DMS153 treated with DMSO at 0.1 percent for 48 hours (cell line): ENCODE measurements at regions not wholly inside any gene's neighbourhood (a gene's known extent, or its start where the extent isn't known, plus 50 kb on each side); places are given as distances from the start of the nearest gene placed in this dataset.
"Not testable (repeated sequence)": the region's sequence is repeated elsewhere in the genome, so short reads cannot be mapped to it uniquely, and the experiment has no call there.

ENCODE experiments used
- DNase-seq: peaks from one replicate; lab custom pipeline; 2025; ENCODE audit not compliant: unreplicated experiment; lab: John Stamatoyannopoulos, UW

DNA sequence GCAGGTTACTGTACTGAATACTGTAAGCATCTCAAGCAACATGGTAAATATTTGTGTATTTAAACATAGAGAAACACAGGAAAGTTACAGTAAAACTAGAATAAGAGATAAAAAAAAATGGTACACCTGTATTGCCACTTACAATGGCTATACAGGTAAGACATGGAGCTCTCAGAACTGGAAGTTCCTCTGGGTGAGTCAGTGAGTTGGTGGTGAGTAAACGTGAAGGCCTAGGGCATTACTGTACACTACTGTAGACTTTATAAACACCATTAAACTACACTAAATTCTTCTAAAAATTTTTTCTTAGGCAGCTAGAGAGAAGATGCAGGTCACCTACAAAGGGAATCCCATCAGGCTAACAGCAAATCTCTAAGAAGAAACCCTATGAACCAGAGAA is 872.9 kb downstream of the TAF11L14 start:
- DNase-seq: no peak

DNA sequence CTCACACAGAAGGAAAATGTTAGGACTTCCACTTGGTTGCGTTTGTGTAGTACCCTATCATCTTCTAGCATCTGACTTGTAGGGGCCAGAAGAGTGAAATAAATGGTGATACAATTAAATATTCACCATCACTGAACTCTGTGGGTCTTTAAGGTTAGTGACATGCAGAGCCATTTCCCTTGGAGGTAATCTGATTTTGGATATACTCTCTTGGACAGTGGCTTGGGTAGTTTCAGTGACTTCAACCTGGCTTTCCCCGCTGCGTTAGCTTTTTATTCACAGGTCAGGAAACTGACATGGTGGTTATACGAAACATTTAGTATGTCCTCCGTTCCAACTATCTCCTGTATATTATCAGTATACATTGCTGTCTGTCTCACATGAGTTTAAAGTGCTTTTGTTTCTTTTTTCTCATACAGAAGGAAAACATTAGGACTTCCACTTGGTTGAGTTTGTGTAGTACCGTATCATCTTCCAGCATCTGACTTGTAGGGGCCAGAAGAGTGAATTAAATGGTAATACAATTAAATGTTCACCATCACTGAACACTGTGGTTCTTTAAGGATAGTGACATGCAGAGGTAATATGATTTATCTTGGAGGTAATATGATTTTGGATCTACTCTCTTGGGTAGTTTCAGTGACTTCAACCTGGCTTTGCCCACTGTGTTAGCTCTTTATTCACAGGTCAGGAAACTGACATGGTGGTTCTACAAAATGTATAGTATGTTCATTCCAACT is 883.6 kb downstream of the TAF11L14 start:
- no peak for DNase-seq

DNA sequence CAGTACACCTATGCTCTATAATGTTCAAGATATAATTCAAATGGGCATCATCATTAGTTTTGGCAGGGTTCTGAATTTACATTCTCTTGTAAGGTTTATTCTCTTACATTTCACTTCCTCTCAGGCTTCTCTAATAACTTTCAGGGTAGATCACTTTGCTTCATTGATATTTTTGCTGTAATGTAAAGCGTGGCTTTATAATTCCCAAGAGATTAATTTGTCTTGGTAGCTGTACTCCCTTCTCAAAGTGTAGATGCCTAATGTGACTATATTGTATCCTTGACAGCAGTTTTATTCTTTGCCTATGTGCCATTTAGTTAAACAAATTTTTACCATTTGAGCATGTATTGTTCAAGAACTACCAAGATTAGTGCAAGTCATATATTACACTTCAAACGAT is 889.1 kb downstream of the TAF11L14 start:
- no peak for DNase-seq

DNA sequence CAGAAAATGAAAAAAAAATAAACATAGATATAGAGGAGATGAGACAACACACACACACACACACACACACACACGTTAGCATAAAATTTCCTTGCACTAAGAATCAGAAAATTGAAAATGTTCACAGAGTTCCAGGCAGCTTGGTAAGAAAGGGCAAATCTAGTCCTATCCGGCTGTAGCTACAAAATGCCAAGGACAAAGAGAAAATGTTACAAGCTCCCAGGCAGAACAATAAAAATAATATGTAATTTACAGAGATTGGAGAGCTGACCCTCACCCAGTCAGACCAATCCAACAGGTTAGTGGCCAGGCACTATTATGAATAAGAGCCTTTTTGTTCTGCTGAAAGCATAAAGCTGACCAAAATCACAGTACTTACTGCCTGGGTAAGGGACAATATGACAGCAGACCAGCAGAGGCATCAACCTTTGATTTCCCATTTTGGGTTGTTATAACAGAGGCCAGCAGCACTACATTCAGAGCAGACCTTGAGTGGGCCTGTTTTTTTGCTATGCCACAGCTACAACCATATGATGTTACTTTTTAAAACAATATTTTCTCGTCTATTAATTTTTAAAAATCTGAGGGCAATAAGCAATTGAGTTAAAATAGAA is 892.6 kb downstream of the TAF11L14 start:
- no peak for DNase-seq

- no peak for DNase-seq
These were observed 898.9 kb downstream of the TAF11L14 start for GRCh38 chr5:18533137-18533536.

- no peak for DNase-seq
These were observed 899.9 kb downstream of the TAF11L14 start for GRCh38 chr5:18534119-18534518.

DNA sequence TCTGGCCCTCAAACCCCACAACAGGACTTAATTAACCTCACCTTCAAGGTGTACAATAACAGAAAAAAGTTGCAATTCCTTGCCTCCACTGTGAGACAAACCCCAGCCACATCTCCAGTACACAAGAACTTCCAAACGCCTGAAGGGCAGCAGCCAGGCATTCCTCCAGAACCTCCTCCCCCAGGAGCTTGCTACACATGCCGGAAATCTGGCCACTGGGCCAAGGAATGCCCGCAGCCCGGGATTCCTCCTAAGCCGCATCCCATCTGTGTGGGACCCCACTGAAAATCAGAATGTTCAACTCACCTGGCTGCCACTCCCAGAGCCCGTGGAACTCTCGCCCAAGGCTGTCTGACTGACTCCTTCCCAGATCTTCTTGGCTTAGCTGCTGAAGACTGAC is 901.5 kb downstream of the TAF11L14 start:
- DNase-seq: not testable (repeated sequence)

DNA sequence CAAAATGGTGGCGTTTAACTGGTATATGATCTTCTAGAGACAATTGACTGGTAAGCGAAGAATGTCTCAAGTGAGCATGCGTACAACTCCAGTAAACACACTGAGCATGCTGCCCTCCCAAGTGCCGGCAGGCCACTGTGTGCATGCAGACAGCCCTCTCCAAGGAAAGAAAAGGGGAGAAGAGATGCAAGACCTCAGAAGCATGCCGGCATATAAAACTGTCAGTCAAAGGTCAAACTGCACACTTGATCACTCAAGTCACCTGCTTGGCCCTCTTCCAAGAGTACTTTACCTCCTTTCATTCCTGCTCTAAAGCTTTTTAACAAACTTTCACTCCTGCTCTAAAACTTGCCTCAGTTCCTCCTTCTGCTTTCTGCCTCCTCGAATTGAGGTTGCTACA is 910.2 kb downstream of the TAF11L14 start:
- no peak for DNase-seq

GRCh38 chr5:18546591-18546990 is 912.3 kb downstream of the TAF11L14 start:
- no peak for DNase-seq

DNA sequence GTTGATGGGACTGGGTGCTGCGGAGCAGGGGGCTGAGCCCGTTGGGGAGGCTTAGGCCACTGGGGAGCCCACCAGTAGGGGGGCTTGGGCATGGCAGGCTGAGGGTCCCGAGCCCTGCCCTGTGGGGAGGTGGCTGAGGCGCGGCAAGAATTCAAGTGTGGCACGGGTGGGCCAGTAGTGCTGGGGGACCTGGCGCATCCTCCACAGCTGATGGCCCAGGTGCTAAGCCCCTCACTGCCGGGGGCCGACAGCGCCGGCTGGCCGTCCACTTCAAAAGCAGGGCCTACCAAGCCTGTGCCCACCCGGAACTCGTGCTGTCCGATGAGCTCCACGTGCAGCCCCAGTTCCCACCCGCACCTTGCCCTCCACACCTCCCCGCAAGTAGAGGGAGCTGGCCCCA is 917.5 kb downstream of the TAF11L14 start:
- DNase-seq: no peak

GRCh38 chr5:18553269-18553668 is 919.0 kb downstream of the TAF11L14 start:
- no peak for DNase-seq

DNA sequence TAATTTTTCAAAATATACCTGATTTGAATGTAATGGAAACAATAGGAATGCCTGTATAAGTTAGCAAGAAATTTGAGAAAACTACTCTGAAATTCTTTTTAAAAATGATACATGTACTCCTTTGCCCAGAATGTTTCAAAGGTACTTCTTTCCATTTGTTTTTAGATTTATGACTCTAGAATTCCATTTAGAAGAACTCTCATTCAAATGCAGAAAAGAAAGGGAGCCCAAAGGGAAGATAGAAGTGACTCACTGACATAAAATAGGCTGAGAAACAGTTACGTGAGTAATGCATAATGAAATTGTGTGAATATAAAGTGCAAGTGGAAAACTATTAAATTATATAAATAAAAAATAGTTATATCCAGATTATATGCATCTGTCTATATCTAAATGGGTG is 926.3 kb downstream of the TAF11L14 start:
- DNase-seq: no peak

DNA sequence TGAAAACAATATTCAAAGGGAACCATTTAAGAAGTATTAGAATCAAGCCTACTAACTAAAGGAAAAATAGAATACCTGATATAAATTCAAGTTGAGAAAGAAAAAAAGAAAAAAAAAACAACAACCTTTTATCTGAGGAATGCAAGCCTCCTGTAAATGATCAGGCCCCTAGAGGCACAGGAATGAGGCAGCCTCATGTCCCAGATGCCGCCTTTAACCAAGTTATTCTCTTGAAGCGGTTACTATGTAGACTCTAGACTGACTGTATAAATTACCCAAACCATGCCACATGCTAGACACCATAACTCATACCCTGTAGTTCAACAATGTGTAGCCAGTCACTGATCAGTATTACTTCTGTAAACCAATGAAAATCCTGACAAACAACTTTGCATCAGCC is 929.6 kb downstream of the TAF11L14 start:
- no peak for DNase-seq

DNA sequence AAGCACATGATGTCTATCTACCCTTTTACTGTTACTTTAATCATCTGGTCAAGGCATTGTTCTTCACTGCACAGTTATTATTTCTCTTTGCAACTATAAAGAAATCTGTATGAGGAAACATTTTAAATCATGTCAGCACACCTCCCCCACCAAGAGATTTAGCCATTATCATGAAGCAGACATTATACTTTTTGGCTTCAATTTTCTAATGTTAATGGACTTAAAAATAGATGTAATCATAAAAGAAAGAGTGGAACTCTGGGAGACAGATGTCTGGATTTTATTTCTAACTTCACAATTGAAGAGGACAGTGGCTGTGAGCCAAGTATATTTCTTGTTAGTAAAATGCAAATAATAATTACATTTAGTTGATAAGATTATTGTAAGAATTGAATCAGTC is 932.4 kb downstream of the TAF11L14 start:
- DNase-seq: no peak

DNA sequence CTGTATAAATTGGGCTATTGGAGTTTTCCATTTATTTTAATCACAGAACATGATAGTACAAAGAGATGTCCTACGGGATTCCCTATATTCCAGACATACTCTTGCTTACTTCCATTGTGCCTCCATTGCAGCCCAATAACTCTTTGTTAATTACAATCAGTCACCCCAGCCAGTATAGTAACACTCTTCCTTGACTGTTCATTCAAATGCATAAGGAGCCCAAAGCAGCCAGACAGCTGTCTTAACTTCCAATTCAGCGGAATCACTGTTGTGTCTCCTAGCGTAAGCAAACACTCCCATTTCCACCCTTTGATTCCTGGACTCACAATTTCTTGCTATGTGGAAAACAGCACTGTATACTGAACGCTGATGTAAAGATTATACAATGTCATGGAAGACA is 942.3 kb downstream of the TAF11L14 start:
- DNase-seq: no peak

GRCh38 chr5:18601185-18601584 is 966.9 kb downstream of the TAF11L14 start:
- DNase-seq: no peak

DNA sequence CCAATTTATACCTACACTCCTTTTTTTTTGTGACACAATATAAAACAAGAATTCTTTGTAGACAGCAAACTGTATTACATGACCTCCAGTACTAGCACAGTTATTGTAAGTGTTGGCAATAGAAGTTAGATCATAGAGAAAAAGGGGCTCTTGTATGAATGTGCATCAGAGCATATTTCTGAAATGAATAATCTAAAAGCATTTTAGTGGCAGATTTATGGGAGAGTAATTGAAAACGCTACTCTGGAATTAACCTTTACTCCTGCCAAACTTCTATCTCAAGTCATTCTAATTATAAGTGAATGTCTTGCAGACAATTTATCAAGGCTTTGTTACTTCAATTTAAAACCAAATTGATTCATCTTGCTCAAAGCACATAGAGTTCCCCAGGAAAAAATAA is 968.1 kb downstream of the TAF11L14 start:
- DNase-seq: no peak

- DNase-seq: no peak
These were observed 970.9 kb downstream of the TAF11L14 start for GRCh38 chr5:18605186-18605585.

DNA sequence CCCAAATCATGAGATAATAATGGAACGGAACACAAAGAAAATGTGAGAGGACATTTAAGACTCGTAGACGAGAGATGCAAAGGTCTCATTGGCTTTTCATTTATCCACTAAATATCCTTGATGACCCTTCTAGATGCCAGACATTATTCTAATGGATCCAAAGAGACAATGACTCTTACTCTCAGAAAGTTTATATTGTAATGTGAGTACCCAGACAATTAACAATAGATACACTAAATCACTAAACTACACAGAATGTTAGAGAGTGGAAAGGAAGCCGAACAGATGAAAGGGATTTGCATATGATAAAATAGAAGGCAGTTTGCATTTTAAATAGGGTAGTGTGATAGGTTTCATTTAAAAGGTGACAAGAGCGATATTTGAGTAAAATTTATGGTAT is 973.3 kb downstream of the TAF11L14 start:
- DNase-seq: no peak

- DNase-seq: not testable (repeated sequence)
These were observed 982.9 kb downstream of the TAF11L14 start for GRCh38 chr5:18617191-18617590.

- DNase-seq: no peak
These were observed 996.3 kb downstream of the TAF11L14 start for GRCh38 chr5:18630458-18631045.

GRCh38 chr5:18652404-18653215 is 1018.4 kb downstream of the TAF11L14 start:
- DNase-seq: no peak
